Hepatocyte (in vitro differentiated cells): ENCODE measurements at regions not wholly inside any gene's neighbourhood (a gene's known extent, or its start where the extent isn't known, plus 50 kb on each side); places are given as distances from the start of the nearest gene placed in this dataset.

Source experiments
- EZH2 ChIP-seq: fragments of 200-600 bp; sonication (generic); IDR thresholded peaks from 2 replicates; pipeline ENCODE4 v1.6.1; 2016; ENCODE audit warnings: antibody characterized with exemption, mild to moderate bottlenecking, borderline replicate concordance
- EZH2phosphoT487 ChIP-seq: fragments of 200-600 bp; sonication (generic); IDR thresholded peaks from one replicate; pipeline ENCODE4 v1.6.1; 2018; ENCODE audit warnings: antibody characterized with exemption, mild to moderate bottlenecking, low read depth, moderate library complexity; ENCODE audit not compliant: unreplicated experiment, severe bottlenecking
- TF ChIP-seq, protein P1 (sequence below): fragments of 200-600 bp; sonication (generic); IDR thresholded peaks from 2 replicates; pipeline ENCODE4 v1.5.1; 2016; ENCODE audit warnings: antibody characterized with exemption, mild to moderate bottlenecking; ENCODE audit not compliant: poor library complexity

DNA sequence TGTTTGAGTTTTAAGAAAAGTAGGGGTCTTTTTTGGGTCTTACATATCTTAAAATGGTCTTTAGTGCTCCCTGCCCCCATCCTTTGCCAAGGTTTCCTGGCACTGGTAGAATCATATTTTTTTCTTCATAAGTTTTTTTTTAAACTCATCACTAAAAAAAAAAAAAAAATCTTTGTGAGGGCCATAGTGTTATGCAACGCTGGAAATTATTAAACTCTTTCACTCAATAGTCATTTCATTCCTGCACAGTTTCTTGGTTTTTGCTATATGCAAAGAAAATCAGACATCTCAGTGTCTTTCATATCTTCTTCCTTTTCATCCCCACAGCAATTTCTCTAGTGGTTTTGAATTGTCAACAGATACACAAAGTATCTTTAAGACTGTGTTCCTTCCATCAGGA, 95.6 kb downstream of the TMA16 start:
- TF ChIP-seq EZH2: no peak
- TF ChIP-seq, protein P1, sequence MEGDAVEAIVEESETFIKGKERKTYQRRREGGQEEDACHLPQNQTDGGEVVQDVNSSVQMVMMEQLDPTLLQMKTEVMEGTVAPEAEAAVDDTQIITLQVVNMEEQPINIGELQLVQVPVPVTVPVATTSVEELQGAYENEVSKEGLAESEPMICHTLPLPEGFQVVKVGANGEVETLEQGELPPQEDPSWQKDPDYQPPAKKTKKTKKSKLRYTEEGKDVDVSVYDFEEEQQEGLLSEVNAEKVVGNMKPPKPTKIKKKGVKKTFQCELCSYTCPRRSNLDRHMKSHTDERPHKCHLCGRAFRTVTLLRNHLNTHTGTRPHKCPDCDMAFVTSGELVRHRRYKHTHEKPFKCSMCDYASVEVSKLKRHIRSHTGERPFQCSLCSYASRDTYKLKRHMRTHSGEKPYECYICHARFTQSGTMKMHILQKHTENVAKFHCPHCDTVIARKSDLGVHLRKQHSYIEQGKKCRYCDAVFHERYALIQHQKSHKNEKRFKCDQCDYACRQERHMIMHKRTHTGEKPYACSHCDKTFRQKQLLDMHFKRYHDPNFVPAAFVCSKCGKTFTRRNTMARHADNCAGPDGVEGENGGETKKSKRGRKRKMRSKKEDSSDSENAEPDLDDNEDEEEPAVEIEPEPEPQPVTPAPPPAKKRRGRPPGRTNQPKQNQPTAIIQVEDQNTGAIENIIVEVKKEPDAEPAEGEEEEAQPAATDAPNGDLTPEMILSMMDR: no peak
- TF ChIP-seq EZH2phosphoT487: no peak
